H9 (cell line): ENCODE measurements at regions not wholly inside any gene's neighbourhood (a gene's known extent, or its start where the extent isn't known, plus 50 kb on each side); places are given as distances from the start of the nearest gene placed in this dataset.
"Not testable (repeated sequence)": the region's sequence is repeated elsewhere in the genome, so short reads cannot be mapped to it uniquely, and the experiment has no call there.

Experiments
- DNase-seq: peaks from one replicate; pipeline ENCODE4 v3.0.0-alpha.2; 2017
- H2AFZ ChIP-seq: one replicate; pipeline ENCODE4 v1.6.1; 2013; ENCODE audit warnings: mild to moderate bottlenecking, low read length, control low read depth, moderate library complexity
- H2AK5ac ChIP-seq: 2 replicates; pipeline ENCODE4 v1.6.1; 2013; ENCODE audit warnings: low read length, control low read depth, mixed read lengths; ENCODE audit not compliant: insufficient read length
- H2BK120ac ChIP-seq: one replicate; pipeline ENCODE4 v1.6.1; 2013; ENCODE audit warnings: low read depth, mild to moderate bottlenecking, low read length, control low read depth, inconsistent platforms; ENCODE audit not compliant: poor library complexity, severe bottlenecking
- H2BK12ac ChIP-seq: 2 replicates; pipeline ENCODE4 v1.6.1; 2013; ENCODE audit warnings: low read length, control low read depth, mixed read lengths, low read depth; ENCODE audit not compliant: insufficient read length
- H2BK15ac ChIP-seq: 2 replicates; pipeline ENCODE4 v1.6.1; 2013; ENCODE audit warnings: low read depth, low read length, control low read depth
- H2BK20ac ChIP-seq: one replicate; pipeline ENCODE4 v1.6.1; 2013; ENCODE audit warnings: low read depth, mild to moderate bottlenecking, low read length, control low read depth, inconsistent platforms; ENCODE audit not compliant: poor library complexity, severe bottlenecking
- H2BK5ac ChIP-seq: 2 replicates; pipeline ENCODE4 v1.6.1; 2013; ENCODE audit warnings: low read length, control low read depth, mixed read lengths; ENCODE audit not compliant: insufficient read length
- H3K14ac ChIP-seq: 2 replicates; pipeline ENCODE4 v1.6.1; 2013; ENCODE audit warnings: low read length, control low read depth; ENCODE audit not compliant: insufficient read depth
- H3K18ac ChIP-seq: 2 replicates; pipeline ENCODE4 v1.6.1; 2013; ENCODE audit warnings: low read depth, mild to moderate bottlenecking, mixed read lengths, low read length, control low read depth; ENCODE audit not compliant: insufficient read length
- H3K23ac ChIP-seq: 2 replicates; pipeline ENCODE4 v1.6.1; 2013; ENCODE audit warnings: low read length, control low read depth, mixed read lengths, low read depth; ENCODE audit not compliant: insufficient read length
- H3K23me2 ChIP-seq: 2 replicates; pipeline ENCODE4 v1.6.1; 2013; ENCODE audit warnings: low read depth, mild to moderate bottlenecking, mixed read lengths, low read length, control low read depth; ENCODE audit not compliant: insufficient read length, poor library complexity, severe bottlenecking
- H3K27ac ChIP-seq: 2 replicates; pipeline ENCODE4 v1.5.1; 2013; ENCODE audit warnings: low read length, control low read depth, mixed read lengths, low read depth; ENCODE audit not compliant: insufficient read length
- H3K27me3 ChIP-seq: 2 replicates; pipeline ENCODE4 v1.6.1; 2013; ENCODE audit warnings: low read length, control low read depth, inconsistent platforms; ENCODE audit not compliant: insufficient read depth
- H3K4ac ChIP-seq: 2 replicates; pipeline ENCODE4 v1.6.1; 2013; ENCODE audit warnings: low read depth, mild to moderate bottlenecking, control low read depth, inconsistent platforms, low read length, moderate library complexity
- H3K4me1 ChIP-seq: 2 replicates; pipeline ENCODE4 v1.6.1; 2013; ENCODE audit warnings: low read length, control low read depth, inconsistent platforms; ENCODE audit not compliant: insufficient read depth
- H3K4me2 ChIP-seq: 2 replicates; pipeline ENCODE4 v1.6.1; 2013; ENCODE audit warnings: low read length, control low read depth, mixed read lengths; ENCODE audit not compliant: insufficient read length, insufficient read depth
- H3K56ac ChIP-seq: 2 replicates; pipeline ENCODE4 v1.6.1; 2013; ENCODE audit warnings: low read depth, mild to moderate bottlenecking, mixed read lengths, low read length, control low read depth; ENCODE audit not compliant: insufficient read length
- H3K79me1 ChIP-seq: 2 replicates; pipeline ENCODE4 v1.6.1; 2013; ENCODE audit warnings: low read depth, mild to moderate bottlenecking, moderate library complexity, low read length, control low read depth, inconsistent platforms; ENCODE audit not compliant: insufficient read depth, poor library complexity, severe bottlenecking
- H3K79me2 ChIP-seq: 2 replicates; pipeline ENCODE4 v1.6.1; 2013; ENCODE audit warnings: low read length, control low read depth, inconsistent platforms; ENCODE audit not compliant: insufficient read depth
- H3K9ac ChIP-seq: 2 replicates; pipeline ENCODE4 v1.6.1; 2013; ENCODE audit warnings: low read length, control low read depth, mixed read lengths; ENCODE audit not compliant: insufficient read length; ENCODE audit errors: extremely low read depth
- H3K9me3 ChIP-seq: one replicate; pipeline ENCODE4 v1.6.1; 2013; ENCODE audit warnings: low read depth, low read length, inconsistent platforms; ENCODE audit not compliant: control insufficient read depth
- H3T11ph ChIP-seq: one replicate; pipeline ENCODE4 v1.6.1; 2013; ENCODE audit warnings: mild to moderate bottlenecking, low read length, control low read depth, inconsistent platforms
- H4K20me1 ChIP-seq: one replicate; pipeline ENCODE4 v1.6.1; 2013; ENCODE audit not compliant: control insufficient read depth, insufficient read length, insufficient read depth
- H4K5ac ChIP-seq: 2 replicates; pipeline ENCODE4 v1.6.1; 2013; ENCODE audit warnings: low read depth, mild to moderate bottlenecking, mixed read lengths, low read length, control low read depth; ENCODE audit not compliant: insufficient read length
- H4K8ac ChIP-seq: replicated peaks from 2 replicates; pipeline ENCODE4 v1.6.1; 2013; ENCODE audit warnings: low read length, control low read depth, mixed read lengths, low read depth; ENCODE audit not compliant: insufficient read length
- H4K91ac ChIP-seq: 2 replicates; pipeline ENCODE4 v1.6.1; 2013; ENCODE audit warnings: low read depth, mild to moderate bottlenecking, moderate library complexity, mixed read lengths, low read length, control low read depth; ENCODE audit not compliant: insufficient read length
- H3K27ac Mint-ChIP-seq, 3 experiments: 2 replicates in 2 of 3; 3 replicates in 1 of 3; pipeline ENCODE4 v1.8.0; 2020 to 2021; ENCODE audit warnings: mixed read lengths in 3 of 3, mild to moderate bottlenecking in 1 of 3, moderate library complexity in 1 of 3
- H3K27me3 Mint-ChIP-seq: 2 replicates; pipeline ENCODE4 v1.8.0; 2021; ENCODE audit warnings: low read depth, mild to moderate bottlenecking, moderate library complexity, mixed read lengths
- H3K36me3 Mint-ChIP-seq, 3 experiments: 2 replicates in 2 of 3; 3 replicates in 1 of 3; pipeline ENCODE4 v1.8.0; 2020 to 2021; ENCODE audit warnings: low read depth in 3 of 3, mixed read lengths in 3 of 3; ENCODE audit not compliant: insufficient read depth in 1 of 3
- H3K4me1 Mint-ChIP-seq, 2 experiments: 2 replicates each; pipeline ENCODE4 v1.8.0; 2020; ENCODE audit warnings: mixed read lengths in 2 of 2
- H3K4me3 Mint-ChIP-seq, 2 experiments: 2 replicates in 1 of 2; 3 replicates in 1 of 2; pipeline ENCODE4 v1.8.0; 2020 to 2021; ENCODE audit warnings: mild to moderate bottlenecking in 2 of 2, mixed read lengths in 2 of 2, moderate library complexity in 1 of 2
- H3K9me3 Mint-ChIP-seq, 2 experiments: 2 replicates in 1 of 2; 3 replicates in 1 of 2; pipeline ENCODE4 v1.8.0; 2020; ENCODE audit warnings: mild to moderate bottlenecking in 2 of 2, mixed read lengths in 2 of 2, moderate library complexity in 1 of 2
- WGBS: extraction: QIAGEN DNeasy Blood & Tissue Kit; methylation state at CpG from one replicate; pipeline ENCODE4 v1.1.7; 2013; ENCODE audit warnings: missing lambda C conversion rate, low lambda C conversion rate, mixed read lengths; ENCODE audit not compliant: insufficient read length; ENCODE audit errors: extremely low coverage; 5-methylcytosine and 5-hydroxymethylcytosine counted together
- TF ChIP-seq, protein P1 (sequence below): fragments of 200-600 bp; sonication (generic); conservative IDR thresholded peaks from 3 replicates; pipeline ENCODE4 v1.8.0; 2021; ENCODE audit warnings: antibody characterized with exemption, mild to moderate bottlenecking

DNA sequence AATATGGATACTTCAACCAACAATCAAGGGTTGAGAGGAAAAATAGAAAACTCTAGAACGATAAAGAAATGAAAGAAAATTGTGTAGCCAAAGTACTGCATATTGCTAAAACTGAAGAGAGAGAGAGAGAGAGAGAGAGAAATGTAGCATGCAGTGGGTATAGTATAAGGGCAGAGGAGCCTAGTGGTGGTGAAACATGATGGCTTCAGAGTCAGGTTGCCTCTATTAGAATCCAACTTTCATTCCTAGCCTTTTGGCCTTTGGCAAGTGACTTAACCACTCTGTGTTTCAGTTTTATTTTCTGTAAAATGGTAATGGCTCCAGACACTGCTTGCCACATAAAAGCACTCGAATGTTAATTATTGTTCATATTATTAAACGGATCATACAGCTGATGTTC is 71.2 kb upstream of the NAF1 start:
- Mint-ChIP-seq H3K4me3 (no peak overlapping the region), H3K4me1 (peaks cover 0 to 2% of the 10 kb centered on the region in 2 experiments; a peak in 1 of 4 replicates), H3K36me3 (peaks cover 11 to 16% (median 12%) of the 10 kb centered on the region in 3 experiments), H3K27ac (no peak overlapping the region), H3K27me3 (peaks cover 2% of the 10 kb centered on the region; the same call in 1 of the 2 replicates), H3K9me3 (peaks cover 11 to 14% of the 10 kb centered on the region in 2 experiments)
- H2BK120ac ChIP-seq, result no peak overlapping the region
- no peak overlapping the region for H3K4me2 ChIP-seq
- H3K27me3 ChIP-seq, result no peaks in the 10 kb centered on the region
- H3K27ac ChIP-seq, result no peak overlapping the region
- no peak overlapping the region for H3K4ac ChIP-seq
- H3K9me3 ChIP-seq, result peaks cover 5% of the 10 kb centered on the region
- H2AK5ac ChIP-seq, result no peak overlapping the region
- no peak overlapping the region for H4K8ac ChIP-seq
- WGBS, result no CpG with 5 or more reads among the region's 3 CpGs
- H3K18ac ChIP-seq, result no peak overlapping the region
- H2BK12ac ChIP-seq, result no peak overlapping the region
- no peaks in the 10 kb centered on the region for H3K4me1 ChIP-seq
- no peak overlapping the region for H2AFZ ChIP-seq
- no peaks in the 10 kb centered on the region for H3K23me2 ChIP-seq
- H4K20me1 ChIP-seq, result no peaks in the 10 kb centered on the region
- no peak overlapping the region for H3K9ac ChIP-seq
- H3K56ac ChIP-seq, result no peak overlapping the region
- no peak overlapping the region for H2BK20ac ChIP-seq
- H2BK5ac ChIP-seq, result no peak overlapping the region
- H3K23ac ChIP-seq, result no peak overlapping the region
- H2BK15ac ChIP-seq, result no peak overlapping the region
- H3K14ac ChIP-seq, result no peak overlapping the region
- no peak for DNase-seq
- H3K79me1 ChIP-seq, result no peaks in the 10 kb centered on the region
- H4K91ac ChIP-seq, result no peak overlapping the region
- TF ChIP-seq, protein P1, sequence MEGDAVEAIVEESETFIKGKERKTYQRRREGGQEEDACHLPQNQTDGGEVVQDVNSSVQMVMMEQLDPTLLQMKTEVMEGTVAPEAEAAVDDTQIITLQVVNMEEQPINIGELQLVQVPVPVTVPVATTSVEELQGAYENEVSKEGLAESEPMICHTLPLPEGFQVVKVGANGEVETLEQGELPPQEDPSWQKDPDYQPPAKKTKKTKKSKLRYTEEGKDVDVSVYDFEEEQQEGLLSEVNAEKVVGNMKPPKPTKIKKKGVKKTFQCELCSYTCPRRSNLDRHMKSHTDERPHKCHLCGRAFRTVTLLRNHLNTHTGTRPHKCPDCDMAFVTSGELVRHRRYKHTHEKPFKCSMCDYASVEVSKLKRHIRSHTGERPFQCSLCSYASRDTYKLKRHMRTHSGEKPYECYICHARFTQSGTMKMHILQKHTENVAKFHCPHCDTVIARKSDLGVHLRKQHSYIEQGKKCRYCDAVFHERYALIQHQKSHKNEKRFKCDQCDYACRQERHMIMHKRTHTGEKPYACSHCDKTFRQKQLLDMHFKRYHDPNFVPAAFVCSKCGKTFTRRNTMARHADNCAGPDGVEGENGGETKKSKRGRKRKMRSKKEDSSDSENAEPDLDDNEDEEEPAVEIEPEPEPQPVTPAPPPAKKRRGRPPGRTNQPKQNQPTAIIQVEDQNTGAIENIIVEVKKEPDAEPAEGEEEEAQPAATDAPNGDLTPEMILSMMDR, result no peak
- H3K79me2 ChIP-seq, result no peaks in the 10 kb centered on the region
- no peak overlapping the region for H4K5ac ChIP-seq
- no peak overlapping the region for H3T11ph ChIP-seq

DNA sequence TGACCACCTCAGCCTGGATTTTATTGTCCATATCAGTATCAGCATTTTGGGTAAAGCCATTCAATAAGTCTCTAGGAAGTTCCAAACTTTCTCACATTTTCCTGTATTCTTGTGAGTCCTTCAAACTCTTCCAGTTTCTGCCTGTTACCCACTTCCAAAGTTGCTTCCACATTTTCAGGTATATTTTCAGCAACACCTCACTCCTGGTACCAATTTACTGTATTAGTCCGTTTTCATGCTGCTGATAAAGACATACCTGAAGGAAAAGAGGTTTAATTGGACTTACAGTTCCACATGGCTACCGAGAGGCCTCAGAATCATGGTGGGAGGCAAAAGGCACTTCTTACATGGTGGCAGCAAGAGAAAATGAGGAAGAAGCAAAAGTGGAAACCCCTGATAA is 69.7 kb upstream of the NAF1 start:
- H3K9me3 Mint-ChIP-seq, result peaks cover 11 to 14% of the 10 kb centered on the region in 2 experiments

More for the DNA sequence above, 69.7 kb upstream of the NAF1 start:
- not testable (repeated sequence) for H2BK5ac ChIP-seq, H3K23me2 ChIP-seq, H2BK12ac ChIP-seq, H3K9me3 ChIP-seq, H3K4me3 Mint-ChIP-seq, H2BK20ac ChIP-seq, H3K79me1 ChIP-seq, H3K4me1 Mint-ChIP-seq, H3K56ac ChIP-seq, H2AFZ ChIP-seq, H3K14ac ChIP-seq, H3K27ac Mint-ChIP-seq, H3K27ac ChIP-seq, DNase-seq, H4K5ac ChIP-seq, H3K4ac ChIP-seq, H3K23ac ChIP-seq, H3K27me3 ChIP-seq, H3K4me2 ChIP-seq, H3K18ac ChIP-seq, H3K27me3 Mint-ChIP-seq, H2BK120ac ChIP-seq, H4K20me1 ChIP-seq, H3T11ph ChIP-seq, H4K91ac ChIP-seq, H3K79me2 ChIP-seq, H2AK5ac ChIP-seq, H4K8ac ChIP-seq, H3K9ac ChIP-seq, H2BK15ac ChIP-seq, H3K4me1 ChIP-seq
- no CpG with 5 or more reads among the region's 2 CpGs for WGBS
- H3K36me3 Mint-ChIP-seq, result peaks cover 11 to 16% (median 12%) of the 10 kb centered on the region in 3 experiments
